ENCODE measurements at regions not wholly inside any gene's neighbourhood (a gene's known extent, or its start where the extent isn't known, plus 50 kb on each side); places are given as distances from the start of the nearest gene placed in this dataset.

GRCh38 chr6:170046791-170047626 lies 243.9 kb downstream of the DLL1 start:
- Mint-ChIP-seq H3K27me3 (ENCODE audit: low read depth in 2 of 2) (peaks cover 23 to 37% of the 10 kb centered on the region in 2 donors), H3K4me1 (peaks cover 0 to 9% of the 10 kb centered on the region in 2 donors), H3K9me3 (no peaks in the 10 kb centered on the region), H3K36me3 (no peaks in the 10 kb centered on the region), H3K27ac (no peak overlapping the region), H3K4me3 (no peak overlapping the region)
- peaks cover 2% of the 10 kb centered on the region for H3K27me3 ChIP-seq (ENCODE audit: control insufficient read depth, insufficient read depth, low read length)
- intact Hi-C loops (cut with micrococcal nuclease), result no loop called here
- peaks cover 14% of the 10 kb centered on the region for H3K4me1 ChIP-seq (ENCODE audit: control insufficient read depth, insufficient read depth, low read length)
- WGBS (ENCODE audit: insufficient coverage), result 34% methylated on average over 18 of the region's 18 CpGs
- no peak for ATAC-seq
- TF ChIP-seq, protein P1, sequence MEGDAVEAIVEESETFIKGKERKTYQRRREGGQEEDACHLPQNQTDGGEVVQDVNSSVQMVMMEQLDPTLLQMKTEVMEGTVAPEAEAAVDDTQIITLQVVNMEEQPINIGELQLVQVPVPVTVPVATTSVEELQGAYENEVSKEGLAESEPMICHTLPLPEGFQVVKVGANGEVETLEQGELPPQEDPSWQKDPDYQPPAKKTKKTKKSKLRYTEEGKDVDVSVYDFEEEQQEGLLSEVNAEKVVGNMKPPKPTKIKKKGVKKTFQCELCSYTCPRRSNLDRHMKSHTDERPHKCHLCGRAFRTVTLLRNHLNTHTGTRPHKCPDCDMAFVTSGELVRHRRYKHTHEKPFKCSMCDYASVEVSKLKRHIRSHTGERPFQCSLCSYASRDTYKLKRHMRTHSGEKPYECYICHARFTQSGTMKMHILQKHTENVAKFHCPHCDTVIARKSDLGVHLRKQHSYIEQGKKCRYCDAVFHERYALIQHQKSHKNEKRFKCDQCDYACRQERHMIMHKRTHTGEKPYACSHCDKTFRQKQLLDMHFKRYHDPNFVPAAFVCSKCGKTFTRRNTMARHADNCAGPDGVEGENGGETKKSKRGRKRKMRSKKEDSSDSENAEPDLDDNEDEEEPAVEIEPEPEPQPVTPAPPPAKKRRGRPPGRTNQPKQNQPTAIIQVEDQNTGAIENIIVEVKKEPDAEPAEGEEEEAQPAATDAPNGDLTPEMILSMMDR (IDR thresholded peaks at IDR 0.05), result no peak
- no peak for DNase-seq
- no peak overlapping the region for H3K4me3 ChIP-seq (ENCODE audit: low read length)
- H3K36me3 ChIP-seq (ENCODE audit: control insufficient read depth, insufficient read depth, low read length), result no peaks in the 10 kb centered on the region
- no peaks in the 10 kb centered on the region for H3K9me3 ChIP-seq (ENCODE audit: control insufficient read depth, insufficient read depth, low read length)
- H3K27ac ChIP-seq (ENCODE audit: low read length), result no peak overlapping the region

DNA sequence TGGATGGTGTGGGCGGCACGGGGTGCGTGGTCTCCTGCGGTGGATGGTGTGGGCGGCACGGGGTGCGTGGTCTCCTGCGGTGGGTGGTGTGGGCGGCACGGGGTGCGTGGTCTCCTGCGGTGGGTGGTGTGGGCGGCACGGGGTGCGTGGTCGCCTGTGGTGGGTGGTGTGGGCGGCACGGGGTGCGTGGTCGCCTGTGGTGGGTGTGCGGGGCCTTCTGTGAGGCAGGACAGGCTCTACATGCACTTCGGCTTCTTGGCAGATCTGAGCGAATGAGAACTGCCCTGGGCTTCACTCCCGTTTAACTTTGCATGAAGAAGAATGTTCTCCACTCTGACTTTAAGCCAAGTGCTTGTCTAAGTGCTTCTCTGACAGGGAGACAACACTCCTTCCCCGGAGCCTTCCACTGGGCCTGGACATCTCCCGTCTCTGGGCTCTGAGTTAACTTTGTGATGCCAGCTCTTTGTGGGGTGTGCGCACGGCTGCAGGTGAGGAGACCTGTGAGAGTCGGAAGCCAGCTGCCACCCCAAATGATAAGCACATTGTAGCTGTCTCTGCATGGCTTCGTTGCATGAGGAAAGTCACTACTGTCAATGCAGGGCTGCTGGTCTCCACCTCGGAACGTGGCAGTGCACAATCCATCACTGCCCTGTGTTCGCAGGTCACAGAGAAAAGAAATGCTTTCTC lies 244.8 kb downstream of the DLL1 start:
- Histone ChIP-seq H3K4me1 (ENCODE audit: control insufficient read depth, insufficient read depth, low read length) (peaks cover 14% of the 10 kb centered on the region), H3K36me3 (ENCODE audit: control insufficient read depth, insufficient read depth, low read length) (no peaks in the 10 kb centered on the region), H3K9me3 (ENCODE audit: control insufficient read depth, insufficient read depth, low read length) (no peaks in the 10 kb centered on the region), H3K4me3 (ENCODE audit: low read length) (no peak overlapping the region), H3K27ac (ENCODE audit: low read length) (no peak overlapping the region), H3K27me3 (ENCODE audit: control insufficient read depth, insufficient read depth, low read length) (peaks cover 2% of the 10 kb centered on the region)
- H3K27ac Mint-ChIP-seq, result no peak overlapping the region
- H3K4me1 Mint-ChIP-seq, result peaks cover 0 to 9% of the 10 kb centered on the region in 2 donors
- H3K9me3 Mint-ChIP-seq, result no peaks in the 10 kb centered on the region
- intact Hi-C loops (cut with micrococcal nuclease), result no loop called here
- WGBS (ENCODE audit: insufficient coverage), result 79% methylated on average over 33 of the region's 33 CpGs
- H3K27me3 Mint-ChIP-seq (ENCODE audit: low read depth in 2 of 2), result peaks cover 20 to 37% of the 10 kb centered on the region in 2 donors
- H3K36me3 Mint-ChIP-seq, result no peaks in the 10 kb centered on the region
- ATAC-seq, result no peak
- no peak overlapping the region for H3K4me3 Mint-ChIP-seq
- TF ChIP-seq, protein P1 (IDR thresholded peaks at IDR 0.05), result no peak
- DNase-seq, result no peak

DNA sequence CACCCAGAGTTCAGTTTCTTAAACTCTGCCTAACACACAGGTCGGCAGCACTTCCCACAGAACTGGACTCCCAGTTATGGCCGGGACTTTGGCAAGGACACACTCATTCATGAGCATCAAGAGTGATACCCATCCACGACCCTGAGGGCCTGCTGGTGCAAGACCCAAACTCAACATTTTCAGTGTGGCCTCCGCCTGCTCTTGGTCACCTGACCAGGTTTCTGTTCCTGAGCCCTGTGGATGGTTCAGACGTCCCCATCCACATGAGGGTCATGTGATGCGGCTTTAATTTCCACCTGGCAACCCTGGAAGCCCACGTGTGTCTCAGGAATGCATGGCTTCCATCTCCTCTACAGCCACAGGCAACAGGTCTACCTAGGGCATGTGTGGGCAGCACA lies 245.3 kb downstream of the DLL1 start:
- intact Hi-C loops (cut with micrococcal nuclease), result no loop called here
- Histone ChIP-seq H3K27me3 (ENCODE audit: control insufficient read depth, insufficient read depth, low read length) (peaks cover 2% of the 10 kb centered on the region), H3K36me3 (ENCODE audit: control insufficient read depth, insufficient read depth, low read length) (no peaks in the 10 kb centered on the region), H3K4me3 (ENCODE audit: low read length) (no peak overlapping the region), H3K27ac (ENCODE audit: low read length) (no peak overlapping the region), H3K4me1 (ENCODE audit: control insufficient read depth, insufficient read depth, low read length) (peaks cover 14% of the 10 kb centered on the region), H3K9me3 (ENCODE audit: control insufficient read depth, insufficient read depth, low read length) (no peaks in the 10 kb centered on the region)
- Mint-ChIP-seq H3K36me3 (no peaks in the 10 kb centered on the region), H3K27ac (no peak overlapping the region), H3K9me3 (no peaks in the 10 kb centered on the region), H3K4me3 (no peak overlapping the region), H3K27me3 (ENCODE audit: low read depth in 2 of 2) (peaks cover 20 to 37% of the 10 kb centered on the region in 2 donors), H3K4me1 (peaks cover 0 to 9% of the 10 kb centered on the region in 2 donors)
- DNase-seq (no peak), ATAC-seq (no peak)
- TF ChIP-seq, protein P1 (IDR thresholded peaks at IDR 0.05), result no peak
- 87% methylated on average over 7 of the region's 7 CpGs for WGBS (ENCODE audit: insufficient coverage)

Measured in natural killer cell (primary cell).